GM19467 (cell line): ENCODE measurements at regions not wholly inside any gene's neighbourhood (a gene's known extent, or its start where the extent isn't known, plus 50 kb on each side); places are given as distances from the start of the nearest gene placed in this dataset.

Experiments
- ATAC-seq: cut with Tn5 transposase; IDR thresholded peaks from one replicate; pipeline ENCODE4 v1.9.1; 2021; ENCODE audit warnings: mild to moderate bottlenecking, moderate library complexity; ENCODE audit not compliant: unreplicated experiment

DNA sequence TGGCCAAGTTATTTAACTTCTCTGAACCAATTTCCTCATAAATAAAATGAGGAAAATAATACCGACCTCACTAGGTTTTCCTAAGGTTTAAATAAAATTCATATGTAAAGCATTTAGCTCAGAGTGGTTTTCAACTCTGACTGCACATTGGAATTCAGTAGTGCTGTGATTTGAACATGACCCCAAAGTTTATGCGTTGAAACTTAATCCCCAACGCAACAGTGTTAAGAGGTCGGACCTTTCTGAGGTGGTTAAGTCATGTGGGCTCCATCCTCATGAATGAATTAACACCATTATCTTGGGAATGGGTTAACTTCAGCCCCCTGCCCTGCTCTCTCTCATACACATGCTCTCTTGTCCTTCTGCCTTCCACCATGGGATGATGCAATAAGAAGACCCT lies 322.2 kb downstream of the AASDHPPT start:
- ATAC-seq = no peak

- no peak for ATAC-seq
These were observed 323.6 kb downstream of the AASDHPPT start for GRCh38 chr11:106400949-106401570.

DNA sequence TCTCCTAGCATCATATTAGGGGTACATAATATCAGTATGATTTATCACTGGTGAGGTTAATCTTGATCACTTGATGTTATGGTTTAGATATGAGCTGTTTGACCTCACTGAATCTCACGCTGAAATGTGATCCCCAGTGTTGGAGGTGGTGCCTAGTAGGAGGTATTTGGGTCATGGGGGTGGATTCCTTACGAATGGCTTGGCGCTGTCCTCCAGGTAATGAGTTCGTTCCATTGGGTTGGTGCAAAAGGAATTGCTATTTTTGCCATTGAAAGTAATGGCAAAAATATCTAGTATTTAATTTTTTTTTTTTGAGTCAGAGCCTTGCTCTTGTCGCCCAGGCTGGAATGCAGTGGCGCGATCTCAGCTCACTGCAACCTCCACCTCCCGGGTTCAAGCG lies 326.3 kb downstream of the AASDHPPT start:
- no peak for ATAC-seq

GRCh38 chr11:106409222-106409621 lies 331.8 kb downstream of the AASDHPPT start:
- ATAC-seq = no peak

DNA sequence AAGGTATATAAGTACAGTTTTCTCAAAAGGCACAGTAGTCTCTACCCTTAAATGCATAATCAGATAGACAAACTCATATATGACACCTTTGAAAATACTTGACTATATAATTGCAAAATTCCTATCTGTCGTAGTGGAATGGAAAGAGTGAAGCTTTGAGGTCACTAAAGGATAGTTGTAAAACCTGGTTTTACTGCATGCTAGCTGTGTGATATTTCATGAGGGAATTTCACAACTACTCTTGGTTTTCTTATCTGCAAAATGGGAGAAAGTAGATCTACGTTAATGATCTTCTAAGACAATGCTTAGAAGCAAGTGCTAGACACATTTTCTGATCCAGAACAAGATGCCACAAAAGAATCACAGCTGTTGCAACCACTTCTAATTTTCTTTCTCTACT lies 332.2 kb downstream of the AASDHPPT start:
- ATAC-seq = no peak

DNA sequence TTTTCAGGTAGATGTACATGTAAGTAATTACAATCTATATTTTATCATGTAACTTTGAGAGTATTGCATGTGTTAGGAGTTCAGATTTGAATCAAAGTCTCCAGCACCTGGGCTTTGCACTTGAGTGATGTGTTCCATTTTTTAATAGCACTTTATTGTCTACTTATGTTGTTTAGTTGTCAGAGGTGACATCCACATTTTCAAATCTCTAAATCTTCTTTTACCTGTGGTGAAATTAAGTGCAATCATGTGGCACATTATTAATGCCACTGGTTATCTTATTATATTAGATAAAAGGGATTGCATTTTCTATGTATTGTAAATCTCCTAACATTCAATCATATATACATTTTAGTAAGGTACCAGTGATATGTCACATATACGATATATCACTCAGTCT lies 333.4 kb downstream of the AASDHPPT start:
- no peak for ATAC-seq

DNA sequence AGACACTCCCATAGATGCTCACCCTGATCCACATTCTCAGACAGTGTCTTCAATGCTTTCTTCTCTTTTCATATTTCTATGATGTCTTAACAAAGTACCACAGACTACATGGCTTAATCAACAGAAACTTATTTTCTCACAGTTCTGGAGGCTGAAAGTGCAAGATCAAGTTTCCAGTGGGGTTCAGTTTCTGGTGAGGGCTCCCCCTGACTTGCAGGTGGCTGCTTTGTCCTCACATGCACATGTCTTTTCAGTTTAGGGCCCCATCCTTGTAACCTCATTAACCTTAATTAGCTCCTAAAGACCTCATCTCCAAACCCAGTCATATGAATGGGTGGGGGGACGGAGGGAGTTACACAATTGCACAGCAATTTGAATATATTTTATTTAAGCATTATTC lies 335.8 kb downstream of the AASDHPPT start:
- no peak for ATAC-seq

DNA sequence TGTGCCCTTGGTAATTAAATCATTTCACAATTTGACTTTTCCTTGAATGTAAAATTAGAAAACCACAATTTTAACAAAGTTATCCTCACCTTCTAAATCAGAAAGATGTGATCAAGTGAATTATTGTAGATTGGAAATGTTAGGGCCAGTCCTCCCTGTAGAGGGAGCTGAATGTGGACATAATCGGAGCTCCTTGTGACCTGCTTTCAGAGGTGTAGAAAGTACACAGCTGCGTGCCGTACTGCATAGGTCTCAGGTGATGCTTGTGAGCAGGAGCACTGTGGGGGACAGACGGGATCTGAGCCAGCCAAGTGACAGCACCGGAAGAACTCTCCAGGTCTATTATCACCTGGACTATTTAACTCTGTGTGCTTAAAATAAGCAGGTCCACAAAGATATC lies 338.0 kb downstream of the AASDHPPT start:
- no peak for ATAC-seq

GRCh38 chr11:106418791-106419190 lies 341.3 kb downstream of the AASDHPPT start:
- no peak for ATAC-seq

GRCh38 chr11:106420048-106420665 lies 342.7 kb downstream of the AASDHPPT start:
- ATAC-seq = no peak

- no peak for ATAC-seq
These were observed 343.2 kb downstream of the AASDHPPT start for GRCh38 chr11:106420686-106421085.

DNA sequence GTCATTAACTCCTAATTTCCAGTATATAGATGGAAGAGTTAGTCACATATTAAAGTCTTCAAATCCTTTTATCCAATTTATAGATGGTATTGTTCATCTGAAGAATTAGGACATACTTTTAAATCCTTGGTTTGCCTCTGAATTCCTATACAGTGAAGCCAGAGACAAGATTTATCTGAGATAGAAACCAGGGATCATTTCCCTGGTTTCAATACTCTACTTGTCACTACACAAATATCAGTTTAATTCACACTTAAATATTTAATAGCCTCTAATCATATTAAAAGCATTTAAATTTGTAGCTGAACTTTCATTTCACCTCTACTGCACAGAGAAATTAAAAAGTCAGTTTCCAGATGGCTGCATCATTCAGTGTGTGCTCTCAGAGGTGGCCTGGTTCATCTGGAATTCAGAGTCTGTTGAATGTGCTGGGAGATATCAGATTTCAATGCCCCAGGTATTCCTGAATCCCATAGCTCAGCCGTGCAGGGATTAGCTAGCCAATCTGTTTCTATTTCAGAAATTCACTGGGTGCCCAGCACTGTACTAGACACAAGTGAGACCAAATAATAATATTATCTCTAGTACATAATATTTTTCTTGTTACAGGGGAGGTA lies 344.3 kb downstream of the AASDHPPT start:
- no peak for ATAC-seq

- no peak for ATAC-seq
These were observed 345.1 kb downstream of the AASDHPPT start for GRCh38 chr11:106422583-106422982.

DNA sequence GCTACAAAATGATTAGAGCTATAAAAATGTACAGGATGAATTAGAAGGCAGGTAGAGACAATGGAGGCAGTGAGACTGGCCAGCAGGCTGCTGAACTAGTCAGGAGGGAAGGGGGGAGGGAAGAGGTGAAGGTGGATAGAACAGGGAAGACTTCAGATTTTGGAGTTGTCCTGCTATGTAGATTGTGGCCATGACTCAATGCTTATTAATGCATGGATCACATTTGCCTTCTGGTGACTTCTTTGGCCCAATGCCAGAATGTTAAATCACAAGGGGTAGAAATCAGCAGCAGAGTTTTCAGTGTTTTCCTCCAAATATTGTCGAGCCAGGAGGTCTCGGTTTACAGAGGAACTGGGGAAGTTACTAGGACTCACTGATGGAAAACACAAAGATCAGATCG lies 346.6 kb downstream of the AASDHPPT start:
- ATAC-seq = no peak

- ATAC-seq = no peak
These were observed 348.4 kb downstream of the AASDHPPT start for GRCh38 chr11:106425819-106426218.

- no peak for ATAC-seq
These were observed 349.2 kb downstream of the AASDHPPT start for GRCh38 chr11:106426696-106427095.

DNA sequence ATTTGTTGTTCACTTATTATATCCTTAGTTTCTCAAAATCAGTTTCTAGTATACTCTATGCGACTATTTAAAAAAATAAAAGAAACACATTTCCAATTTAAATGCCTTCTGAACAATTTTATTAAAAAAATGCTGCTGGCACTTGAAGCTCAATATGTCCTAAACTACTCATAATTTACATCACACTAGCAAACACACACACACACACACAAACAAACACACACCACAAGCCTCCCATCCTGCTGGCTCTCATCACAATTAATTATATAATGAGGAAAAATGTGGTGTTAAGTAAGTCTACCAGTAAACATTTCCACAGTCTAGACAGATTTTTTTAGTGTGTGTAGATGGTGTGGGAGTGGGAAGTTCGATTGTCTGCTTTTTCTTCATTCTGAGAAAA lies 350.3 kb downstream of the AASDHPPT start:
- no peak for ATAC-seq

DNA sequence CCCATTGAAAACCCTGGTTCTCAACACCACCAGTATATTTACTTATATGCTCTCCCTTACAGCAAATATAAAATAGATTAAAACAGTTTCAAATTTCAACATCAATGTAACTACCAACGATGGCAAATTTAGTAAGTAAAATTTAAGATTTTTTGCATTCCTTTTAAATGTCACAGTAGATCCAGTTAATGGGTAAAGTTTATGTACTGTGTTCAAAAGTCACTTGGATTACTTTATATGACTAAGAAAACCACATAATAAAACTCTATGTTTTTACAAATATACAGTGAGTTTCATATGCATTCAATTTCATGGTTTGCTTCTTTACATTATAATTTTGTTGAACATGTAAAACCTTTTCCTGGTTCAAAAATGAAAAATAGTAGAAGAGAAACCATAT lies 364.6 kb downstream of the AASDHPPT start:
- ATAC-seq = no peak

DNA sequence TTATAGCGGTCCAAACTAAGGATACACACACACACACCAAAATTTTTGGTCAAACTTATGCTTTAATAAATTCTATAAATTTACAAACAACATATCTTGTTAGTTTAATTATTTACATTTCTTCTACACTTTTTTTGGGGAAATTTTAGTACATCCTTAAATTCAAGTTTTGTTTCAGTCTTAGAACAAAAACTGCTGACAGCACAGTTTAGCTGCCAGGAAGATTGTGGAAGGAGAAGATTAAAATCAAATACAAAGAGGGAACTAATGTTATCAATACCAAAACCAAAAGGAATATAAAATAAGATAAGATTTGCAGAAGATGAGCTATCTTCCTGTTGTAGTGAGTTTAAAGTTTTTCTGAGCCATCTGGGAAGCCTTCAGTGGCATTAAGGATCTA lies 368.8 kb downstream of the AASDHPPT start:
- no peak for ATAC-seq

DNA sequence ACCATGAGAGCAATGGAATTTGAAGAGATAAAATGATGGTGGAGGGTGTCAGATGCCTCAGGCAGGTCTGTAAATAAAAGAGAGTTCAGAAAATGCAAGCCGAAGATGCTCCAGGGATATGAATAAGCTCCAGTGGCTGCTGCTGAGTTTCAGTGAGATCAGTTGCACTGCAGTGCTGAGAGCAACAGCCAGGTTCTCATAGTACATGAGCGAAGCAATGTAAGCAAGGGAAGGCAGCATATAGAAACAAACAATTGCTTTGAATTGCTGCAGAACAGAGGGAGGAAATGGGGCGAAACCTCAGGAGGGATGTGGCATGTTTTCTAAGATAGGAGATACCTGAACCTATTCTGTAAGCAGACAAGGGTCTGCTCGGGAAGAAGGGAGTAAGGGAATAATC lies 369.5 kb downstream of the AASDHPPT start:
- ATAC-seq = no peak

GRCh38 chr11:106447631-106448191 lies 370.2 kb downstream of the AASDHPPT start:
- no peak for ATAC-seq

DNA sequence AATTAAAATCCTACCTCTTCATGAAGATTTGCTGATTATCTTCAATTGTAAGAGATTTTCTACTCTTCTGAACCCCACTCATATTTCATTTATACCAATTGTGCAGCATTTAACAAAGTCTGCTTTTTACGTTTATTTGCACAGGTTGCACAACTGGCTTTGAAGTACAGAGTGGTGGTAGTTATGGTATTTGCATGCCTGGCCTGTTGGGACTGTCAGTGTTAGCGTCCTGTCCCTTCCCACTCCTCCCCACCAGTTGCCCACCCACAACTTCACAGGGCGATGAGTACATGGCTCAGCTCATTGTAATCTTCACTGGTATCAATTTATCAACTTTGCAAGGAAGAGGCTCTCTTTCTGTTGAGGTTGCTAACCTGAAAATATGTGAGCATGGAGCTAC lies 372.3 kb downstream of the AASDHPPT start:
- no peak for ATAC-seq
